HL-60 (cell line): ENCODE measurements at regions not wholly inside any gene's neighbourhood (a gene's known extent, or its start where the extent isn't known, plus 50 kb on each side); places are given as distances from the start of the nearest gene placed in this dataset.

ENCODE experiments used
- CTCF ChIP-seq: IDR thresholded peaks from one replicate; pipeline ENCODE4 v1.5.1; 2011; ENCODE audit warnings: low read length, control low read depth, inconsistent platforms; ENCODE audit not compliant: insufficient read depth
- POLR2AphosphoS5 ChIP-seq: IDR thresholded peaks from 2 replicates; pipeline ENCODE4 v1.6.1; 2012; ENCODE audit warnings: low read depth
- REST ChIP-seq: IDR thresholded peaks from 2 replicates; pipeline ENCODE4 v1.6.1; 2012; ENCODE audit warnings: low read depth; ENCODE audit not compliant: insufficient replicate concordance

GRCh38 chrX:13374364-13374763, 54.5 kb upstream of the ATXN3L start:
- TF ChIP-seq CTCF (no peak), REST (no peak), POLR2AphosphoS5 (no peak)
